Cerebellar nuclear complex (tissue), 1 donor: ENCODE measurements at regions not wholly inside any gene's neighbourhood (a gene's known extent, or its start where the extent isn't known, plus 50 kb on each side); places are given as distances from the start of the nearest gene placed in this dataset.
"Not testable (repeated sequence)": the region's sequence is repeated elsewhere in the genome, so short reads cannot be mapped to it uniquely, and the experiment has no call there.

Source experiments
- DNase-seq, 2 experiments: peaks; one replicate each; lab custom pipeline; 2025; lab: John Stamatoyannopoulos, UW

GRCh38 chr6:168177103-168177891 is 98.3 kb upstream of the FRMD1 start:
- no peak for DNase-seq

- no peak for DNase-seq
Observed at GRCh38 chr6:168171673-168172353, 92.8 kb upstream of the FRMD1 start.

- no peak for DNase-seq
Observed at GRCh38 chr6:168170841-168171601, 92.0 kb upstream of the FRMD1 start.

GRCh38 chr6:168169624-168170023 is 90.6 kb upstream of the FRMD1 start:
- DNase-seq = no peak

GRCh38 chr6:168168936-168169335 is 89.9 kb upstream of the FRMD1 start:
- not testable (repeated sequence) for DNase-seq

- DNase-seq = not testable (repeated sequence)
Observed at GRCh38 chr6:168168330-168168729, 89.3 kb upstream of the FRMD1 start.

- DNase-seq = no peak
Observed at GRCh38 chr6:168167431-168168315, 88.7 kb upstream of the FRMD1 start.

- no peak for DNase-seq
Observed at GRCh38 chr6:168166627-168167026, 87.6 kb upstream of the FRMD1 start.

GRCh38 chr6:168165891-168166290 is 86.9 kb upstream of the FRMD1 start:
- no peak for DNase-seq

- DNase-seq = no peak
Observed at GRCh38 chr6:168165373-168165772, 86.4 kb upstream of the FRMD1 start.

- no peak for DNase-seq
Observed at GRCh38 chr6:168164462-168165061, 85.5 kb upstream of the FRMD1 start.

- DNase-seq = no peak
Observed at GRCh38 chr6:168163096-168163731, 84.2 kb upstream of the FRMD1 start.

- no peak for DNase-seq
Observed at GRCh38 chr6:168162366-168162765, 83.4 kb upstream of the FRMD1 start.

- no peak for DNase-seq
Observed at GRCh38 chr6:168161371-168161750, 82.3 kb upstream of the FRMD1 start.

- no peak for DNase-seq
Observed at GRCh38 chr6:168160506-168161370, 81.7 kb upstream of the FRMD1 start.

GRCh38 chr6:168159506-168159905 is 80.5 kb upstream of the FRMD1 start:
- DNase-seq = no peak

- no peak for DNase-seq
Observed at GRCh38 chr6:168158980-168159349, 80.0 kb upstream of the FRMD1 start.

- no peak for DNase-seq
Observed at GRCh38 chr6:168158213-168158979, 79.4 kb upstream of the FRMD1 start.
